ENCODE measurements at regions not wholly inside any gene's neighbourhood (a gene's known extent, or its start where the extent isn't known, plus 50 kb on each side); places are given as distances from the start of the nearest gene placed in this dataset.

- TF ChIP-seq BACH2 (CRISPR knock-in tag; IDR thresholded peaks at IDR 0.05; ENCODE audit: borderline replicate concordance) (no peak), GLIS3 (CRISPR knock-in tag; IDR thresholded peaks at IDR 0.05) (no peak), ZNF8 (CRISPR knock-in tag; IDR thresholded peaks at IDR 0.05) (no peak), ZFP3 (CRISPR knock-in tag; IDR thresholded peaks at IDR 0.05) (no peak), RARB (CRISPR knock-in tag; IDR thresholded peaks at IDR 0.05) (no peak), TCF4 (CRISPR knock-in tag; IDR thresholded peaks at IDR 0.05; ENCODE audit: borderline replicate concordance) (no peak), TOX (CRISPR knock-in tag; IDR thresholded peaks at IDR 0.05; ENCODE audit: borderline replicate concordance) (no peak)
Measured at GRCh38 chr5:103941596-103941995, 379.0 kb upstream of the NUDT12 start.
